H7 (cell line): ENCODE measurements at regions not wholly inside any gene's neighbourhood (a gene's known extent, or its start where the extent isn't known, plus 50 kb on each side); places are given as distances from the start of the nearest gene placed in this dataset.

Experiments used
- DNase-seq: peaks from one replicate; pipeline ENCODE4 v3.0.0; 2012
- H3K27me3 ChIP-seq: 2 replicates; pipeline ENCODE4 v1.6.0; 2011; ENCODE audit warnings: mild to moderate bottlenecking, low read length; ENCODE audit not compliant: control insufficient read depth, insufficient read depth
- H3K36me3 ChIP-seq: replicated peaks from 2 replicates; pipeline ENCODE4 v1.5.1; 2011; ENCODE audit warnings: low read length; ENCODE audit not compliant: control insufficient read depth, insufficient read depth
- H3K4me3 ChIP-seq: 2 replicates; pipeline ENCODE4 v1.5.1; 2011; ENCODE audit warnings: low read depth, mild to moderate bottlenecking, control low read depth, low read length, moderate library complexity; ENCODE audit not compliant: insufficient read depth

DNA sequence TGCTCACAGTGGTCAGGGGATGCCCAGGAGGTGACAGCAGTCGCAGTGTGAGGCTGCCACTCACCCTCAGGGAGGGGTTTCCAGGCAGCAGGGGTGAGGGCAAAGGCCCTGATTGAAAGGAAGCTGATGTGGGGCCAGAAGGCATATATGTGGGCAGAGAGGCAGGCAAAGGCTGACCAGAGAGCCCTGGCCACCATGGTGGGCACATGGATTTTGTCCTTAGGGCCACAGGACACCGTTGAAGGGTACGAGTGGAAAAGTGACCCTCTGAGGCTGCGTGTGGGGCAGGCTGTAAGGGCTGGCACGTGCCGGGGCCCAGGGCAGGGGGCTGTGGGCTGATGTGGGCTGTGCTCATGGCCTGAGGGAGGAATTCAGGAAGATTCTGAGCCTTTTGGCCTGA is 57.5 kb upstream of the ZNF32 start:
- Histone ChIP-seq H3K4me3 (no peak overlapping the region), H3K27me3 (no peaks in the 10 kb centered on the region), H3K36me3 (no peaks in the 10 kb centered on the region)
- DNase-seq, result no peak

DNA sequence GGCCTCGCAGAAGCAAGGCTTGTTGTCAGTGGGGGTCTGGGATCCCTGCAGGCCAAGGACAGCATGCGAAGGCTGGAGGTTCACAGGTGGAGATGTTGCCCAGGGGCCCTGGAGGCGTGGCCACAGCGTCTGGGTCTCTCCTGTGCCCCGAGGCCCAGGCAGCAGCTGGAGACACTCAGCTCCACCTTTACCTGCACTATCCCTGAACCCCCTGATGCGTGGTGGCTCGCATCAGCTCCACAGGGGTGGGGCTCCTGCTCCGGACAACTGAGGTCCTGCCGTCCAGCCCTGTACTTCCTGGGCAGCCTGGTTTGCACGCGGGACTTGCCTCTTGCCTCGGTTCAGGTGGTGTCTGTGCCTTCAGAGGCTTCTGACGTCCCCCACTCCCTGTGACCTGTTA is 54.6 kb upstream of the ZNF32 start:
- Histone ChIP-seq H3K4me3 (no peak overlapping the region), H3K36me3 (no peaks in the 10 kb centered on the region), H3K27me3 (no peaks in the 10 kb centered on the region)
- DNase-seq, result no peak

DNA sequence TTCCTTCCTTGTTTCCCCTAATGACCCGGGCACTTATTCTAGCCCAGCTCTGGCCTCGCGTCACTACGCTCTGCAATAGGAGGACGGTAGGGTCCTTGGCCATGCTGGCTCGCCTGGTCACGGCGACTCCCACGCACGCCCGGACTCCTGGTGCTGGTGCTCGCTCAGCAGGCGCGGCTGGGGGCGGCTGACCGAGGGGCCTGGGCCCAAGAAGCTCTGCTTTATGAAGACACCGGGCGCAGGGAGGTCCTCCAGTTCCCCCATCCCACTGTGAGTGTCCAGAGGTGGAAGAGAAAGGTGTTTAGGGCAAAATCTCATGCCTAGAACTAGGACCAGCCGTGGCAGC is 54.2 kb upstream of the ZNF32 start:
- no peak overlapping the region for H3K4me3 ChIP-seq
- no peak for DNase-seq
- no peaks in the 10 kb centered on the region for H3K27me3 ChIP-seq
- no peaks in the 10 kb centered on the region for H3K36me3 ChIP-seq

DNA sequence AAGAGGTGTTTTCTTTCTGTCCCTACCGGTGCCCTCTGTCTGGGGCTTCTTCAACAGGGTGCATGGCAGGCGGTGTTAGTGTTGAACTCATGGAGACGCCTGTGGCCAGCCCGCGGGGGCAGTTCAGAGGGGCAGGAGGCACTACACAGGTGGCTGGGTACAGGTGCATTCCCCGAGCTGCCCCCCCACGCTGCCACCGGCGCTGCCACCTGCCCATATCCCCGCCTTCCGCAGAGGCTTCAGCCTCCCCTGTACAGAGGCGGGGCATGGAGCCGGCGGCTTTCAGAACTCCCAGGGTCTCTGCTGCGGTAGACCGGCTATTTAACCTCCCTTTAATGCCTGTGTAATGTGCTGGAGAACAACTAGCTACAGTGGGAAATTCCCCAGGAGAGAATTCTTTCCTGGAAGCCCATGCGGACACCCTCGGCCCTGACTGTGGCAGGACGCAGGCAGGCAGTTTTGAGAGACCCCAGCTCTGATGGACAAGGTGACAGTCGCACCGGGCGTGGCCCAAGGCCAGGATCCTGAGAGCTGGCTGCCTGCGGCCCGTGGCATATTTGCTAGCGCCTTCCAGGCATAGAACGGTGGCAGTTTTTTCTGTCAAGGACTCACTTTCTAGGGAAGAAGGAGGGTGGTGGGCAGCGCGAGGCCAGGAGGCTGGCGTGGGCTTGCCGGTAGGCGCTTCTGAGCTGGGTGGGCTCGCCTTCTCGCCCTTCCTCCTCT is 53.7 kb upstream of the ZNF32 start:
- no peaks in the 10 kb centered on the region for H3K36me3 ChIP-seq
- H3K27me3 ChIP-seq, result no peaks in the 10 kb centered on the region
- H3K4me3 ChIP-seq, result no peak overlapping the region
- DNase-seq, result no peak

DNA sequence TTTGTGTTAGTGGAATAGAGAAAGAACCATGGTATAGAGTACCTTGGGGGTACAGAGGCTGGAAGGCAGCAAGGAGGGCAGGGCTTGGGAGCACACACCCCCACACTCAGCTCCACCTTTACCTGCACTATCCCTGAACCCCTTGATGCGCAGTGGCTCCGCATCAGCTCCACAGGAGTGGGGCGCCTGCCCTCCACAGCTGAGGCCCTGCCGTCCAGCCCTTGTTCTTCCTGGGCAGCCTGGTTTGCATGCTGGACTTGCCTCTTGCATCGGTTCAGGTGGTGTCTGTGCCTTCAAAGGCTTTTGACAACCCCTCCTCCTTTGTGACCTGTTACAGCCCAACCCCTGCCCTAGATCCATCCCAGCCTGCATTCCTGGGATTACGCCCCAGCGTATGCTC is 52.6 kb upstream of the ZNF32 start:
- H3K4me3 ChIP-seq, result no peak overlapping the region
- no peaks in the 10 kb centered on the region for H3K27me3 ChIP-seq
- no peaks in the 10 kb centered on the region for H3K36me3 ChIP-seq
- DNase-seq, result no peak

DNA sequence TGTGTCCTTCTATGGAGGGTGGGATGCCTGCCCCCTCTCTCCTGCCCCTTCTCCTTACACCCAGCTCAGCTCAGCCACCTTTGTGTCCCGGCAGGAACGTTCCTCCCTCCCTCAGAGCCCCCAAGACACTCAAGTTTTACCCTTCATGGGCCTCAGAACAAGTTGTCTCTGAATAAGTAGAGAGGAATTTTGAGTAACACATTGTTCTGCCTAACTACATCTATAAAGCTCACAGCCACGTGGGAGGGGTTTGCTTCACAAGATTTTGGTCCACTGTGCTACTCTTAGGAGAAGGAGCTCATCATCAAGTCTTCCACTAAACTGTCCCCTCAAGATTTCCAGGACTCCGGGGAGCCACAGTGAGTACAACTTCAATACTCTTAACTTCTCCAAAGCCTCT is 51.6 kb upstream of the ZNF32 start:
- Histone ChIP-seq H3K27me3 (no peaks in the 10 kb centered on the region), H3K4me3 (no peak overlapping the region), H3K36me3 (no peaks in the 10 kb centered on the region)
- DNase-seq, result no peak

DNA sequence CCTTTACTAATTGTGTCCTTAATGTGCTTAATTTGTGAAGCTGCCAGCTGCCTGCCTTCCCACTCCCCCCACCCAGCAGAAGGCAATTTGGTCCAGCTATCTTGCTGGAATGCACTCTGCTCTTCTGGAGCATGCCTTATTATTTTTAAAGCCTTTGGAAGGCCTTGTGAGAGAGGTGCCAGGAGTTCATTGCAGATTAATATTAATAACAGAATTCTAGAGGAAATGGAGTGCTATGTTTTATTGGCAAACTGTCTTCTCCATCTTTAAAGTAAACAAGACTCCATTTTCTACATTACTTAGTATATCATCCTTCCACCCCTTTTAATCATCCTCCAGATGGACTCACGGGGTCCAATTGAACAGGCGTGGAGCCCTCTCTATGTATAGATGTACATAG is 50.8 kb upstream of the ZNF32 start:
- no peak overlapping the region for H3K4me3 ChIP-seq
- no peaks in the 10 kb centered on the region for H3K36me3 ChIP-seq
- DNase-seq, result no peak
- no peaks in the 10 kb centered on the region for H3K27me3 ChIP-seq
